Suprapubic skin (tissue), 4 donors: ENCODE measurements at regions not wholly inside any gene's neighbourhood (a gene's known extent, or its start where the extent isn't known, plus 50 kb on each side); places are given as distances from the start of the nearest gene placed in this dataset.
"Not testable (repeated sequence)": the region's sequence is repeated elsewhere in the genome, so short reads cannot be mapped to it uniquely, and the experiment has no call there.

Experiments
- DNase-seq, 2 donors: peaks; one replicate each; pipeline ENCODE4 v3.0.0-alpha.2; 2019; ENCODE audit warnings: low spot score in 2 of 2
- H3K27ac ChIP-seq: fragments of 200-600 bp; sonication (generic); one replicate; pipeline ENCODE4 v1.5.1; 2019
- H3K27me3 ChIP-seq: fragments of 200-600 bp; sonication (generic); one replicate; pipeline ENCODE4 v1.5.1; 2019
- H3K36me3 ChIP-seq: fragments of 200-600 bp; sonication (generic); one replicate; pipeline ENCODE4 v1.5.1; 2019
- H3K4me1 ChIP-seq: fragments of 200-600 bp; sonication (generic); one replicate; pipeline ENCODE4 v1.5.1; 2019
- H3K4me3 ChIP-seq: fragments of 200-600 bp; sonication (generic); one replicate; pipeline ENCODE4 v1.5.1; 2019; ENCODE audit warnings: mild to moderate bottlenecking
- H3K9me3 ChIP-seq: fragments of 200-600 bp; sonication (generic); one replicate; pipeline ENCODE4 v1.5.1; 2019
- CTCF ChIP-seq, 2 donors: fragments of 200-600 bp in 1 of 2; fragments of 450-650 bp in 1 of 2; sonication (generic) in 1 of 2; IDR thresholded peaks; one replicate each; pipeline ENCODE4 v1.5.1; 2016 to 2019; ENCODE audit warnings: antibody characterized with exemption in 2 of 2, mild to moderate bottlenecking in 1 of 2, moderate library complexity in 1 of 2
- EP300 ChIP-seq: sonication (generic); formaldehyde crosslinking; IDR thresholded peaks from one replicate; pipeline ENCODE4 v1.6.1; 2017; ENCODE audit warnings: antibody characterized with exemption
- POLR2A ChIP-seq, 2 donors: fragments of 450-650 bp; IDR thresholded peaks; one replicate each; pipeline ENCODE4 v1.6.1; 2017; ENCODE audit warnings: antibody characterized with exemption in 2 of 2, mild to moderate bottlenecking in 2 of 2, moderate library complexity in 2 of 2
- POLR2AphosphoS5 ChIP-seq, 3 donors: sonication (generic); formaldehyde crosslinking; IDR thresholded peaks; one replicate each; pipeline ENCODE4 v1.6.1; 2017; ENCODE audit warnings: antibody characterized with exemption in 3 of 3
- WGBS: methylation state at CpG from one replicate; pipeline ENCODE4 v1.1.5; 2018; 5-methylcytosine and 5-hydroxymethylcytosine counted together

- H3K9me3 ChIP-seq, H3K4me1 ChIP-seq, H3K27ac ChIP-seq, H3K4me3 ChIP-seq, H3K27me3 ChIP-seq, H3K36me3 ChIP-seq: not testable (repeated sequence)
- 100% methylated on average over 1 of the region's 1 CpG for WGBS
- peak in 1 of 2 donors; percentile 34 for DNase-seq
These were observed 1793.7 kb downstream of the UQCRFS1 start for GRCh38 chr19:27419217-27419616.

- Histone ChIP-seq H3K36me3 (no peaks in the 10 kb centered on the region), H3K4me1 (no peaks in the 10 kb centered on the region), H3K4me3 (no peak overlapping the region), H3K9me3 (peaks cover 7% of the 10 kb centered on the region), H3K27me3 (no peaks in the 10 kb centered on the region), H3K27ac (no peak overlapping the region)
- WGBS, result 78% methylated on average over 2 of the region's 2 CpGs
- DNase-seq, result no peak
- TF ChIP-seq POLR2AphosphoS5 (IDR thresholded peaks at IDR 0.05), result no peak
- no peak for TF ChIP-seq EP300
- no peak for TF ChIP-seq CTCF (IDR thresholded peaks at IDR 0.05)
- no peak for TF ChIP-seq POLR2A (IDR thresholded peaks at IDR 0.05)
These were observed 1819.4 kb downstream of the UQCRFS1 start for GRCh38 chr19:27393591-27393990.

GRCh38 chr19:27392027-27392632 is 1820.8 kb downstream of the UQCRFS1 start:
- Histone ChIP-seq H3K27ac (no peak overlapping the region), H3K4me1 (no peaks in the 10 kb centered on the region), H3K36me3 (no peaks in the 10 kb centered on the region), H3K4me3 (no peak overlapping the region), H3K27me3 (no peaks in the 10 kb centered on the region), H3K9me3 (peaks cover 10% of the 10 kb centered on the region)
- WGBS, result 72% methylated on average over 5 of the region's 5 CpGs
- DNase-seq, result peak; percentile 30 to 67
- TF ChIP-seq POLR2A (IDR thresholded peaks at IDR 0.05) (no peak), CTCF (IDR thresholded peaks at IDR 0.05) (no peak), EP300 (no peak), POLR2AphosphoS5 (IDR thresholded peaks at IDR 0.05) (no peak)

GRCh38 chr19:27379306-27379705 is 1833.6 kb downstream of the UQCRFS1 start:
- DNase-seq, H3K36me3 ChIP-seq, H3K27ac ChIP-seq, H3K4me1 ChIP-seq, H3K27me3 ChIP-seq, H3K4me3 ChIP-seq: not testable (repeated sequence)
- H3K9me3 ChIP-seq, result peaks cover 13% of the 10 kb centered on the region
- WGBS, result 41% methylated on average over 5 of the region's 5 CpGs

- H3K27ac ChIP-seq, H3K27me3 ChIP-seq, H3K4me3 ChIP-seq, H3K4me1 ChIP-seq, H3K36me3 ChIP-seq, DNase-seq: not testable (repeated sequence)
- 47% methylated on average over 3 of the region's 3 CpGs for WGBS
- peaks cover 50% of the 10 kb centered on the region for H3K9me3 ChIP-seq
These were observed 1843.3 kb downstream of the UQCRFS1 start for GRCh38 chr19:27369603-27370002.

- H3K4me1 ChIP-seq, H3K27me3 ChIP-seq, H3K27ac ChIP-seq, H3K36me3 ChIP-seq, DNase-seq, H3K4me3 ChIP-seq: not testable (repeated sequence)
- H3K9me3 ChIP-seq, result peaks cover 54% of the 10 kb centered on the region
- WGBS, result 51% methylated on average over 5 of the region's 5 CpGs
These were observed 1850.5 kb downstream of the UQCRFS1 start for GRCh38 chr19:27362438-27362837.

- H3K4me1 ChIP-seq, H3K4me3 ChIP-seq, H3K36me3 ChIP-seq, DNase-seq, H3K27me3 ChIP-seq, H3K27ac ChIP-seq: not testable (repeated sequence)
- WGBS, result 45% methylated on average over 4 of the region's 4 CpGs
- H3K9me3 ChIP-seq, result peaks cover 56% of the 10 kb centered on the region
These were observed 1857.4 kb downstream of the UQCRFS1 start for GRCh38 chr19:27355581-27355980.
